NCI-H69 (cell line): ENCODE measurements at regions not wholly inside any gene's neighbourhood (a gene's known extent, or its start where the extent isn't known, plus 50 kb on each side); places are given as distances from the start of the nearest gene placed in this dataset.

ENCODE experiments used
- DNase-seq: peaks from one replicate; lab custom pipeline; 2025; lab: John Stamatoyannopoulos, UW

GRCh38 chr11:43545610-43546009 lies 134.9 kb upstream of the HSD17B12 start:
- no peak for DNase-seq

DNA sequence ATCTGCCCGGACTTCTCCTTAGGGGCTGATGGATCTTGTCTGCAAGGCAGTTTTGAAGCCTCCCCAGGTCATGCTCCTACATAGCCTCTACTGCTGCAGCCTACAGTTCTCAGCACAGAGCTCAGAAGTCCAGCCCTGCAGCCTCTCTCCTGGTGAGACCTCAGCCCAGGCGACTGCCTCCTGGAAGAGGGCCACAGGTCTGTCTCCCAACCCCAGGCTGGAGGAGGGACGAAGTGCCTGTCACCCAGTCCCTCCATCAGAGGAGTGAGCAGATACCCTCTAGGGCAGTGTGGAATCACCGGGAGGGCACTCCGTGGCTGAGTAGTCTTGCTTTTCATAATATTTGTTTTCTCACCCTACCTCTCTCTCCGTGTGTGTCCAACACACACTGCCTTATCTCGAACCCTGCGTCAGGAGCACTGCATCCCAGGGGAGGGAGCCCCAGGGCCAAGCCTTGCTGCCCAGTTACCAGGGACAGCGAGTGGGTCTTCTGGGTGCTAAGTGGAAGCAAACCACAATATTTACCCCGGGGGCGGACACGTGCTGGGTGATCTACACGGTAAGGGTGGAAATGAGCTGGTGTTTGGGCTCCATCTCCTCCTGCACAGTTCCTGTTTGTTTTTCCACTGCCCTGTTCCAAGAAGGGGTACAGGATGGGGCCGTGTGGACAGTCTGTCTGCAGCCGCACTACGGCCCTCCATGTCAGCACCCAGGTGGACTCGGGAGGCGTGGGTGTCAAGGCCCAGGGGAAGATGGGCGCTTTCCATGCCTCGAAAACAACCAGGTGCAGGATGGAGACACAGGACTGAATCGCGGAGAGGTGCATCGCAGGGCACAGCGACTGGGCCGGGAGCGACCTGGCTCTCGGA lies 133.7 kb upstream of the HSD17B12 start:
- DNase-seq, result peak; percentile 23

DNA sequence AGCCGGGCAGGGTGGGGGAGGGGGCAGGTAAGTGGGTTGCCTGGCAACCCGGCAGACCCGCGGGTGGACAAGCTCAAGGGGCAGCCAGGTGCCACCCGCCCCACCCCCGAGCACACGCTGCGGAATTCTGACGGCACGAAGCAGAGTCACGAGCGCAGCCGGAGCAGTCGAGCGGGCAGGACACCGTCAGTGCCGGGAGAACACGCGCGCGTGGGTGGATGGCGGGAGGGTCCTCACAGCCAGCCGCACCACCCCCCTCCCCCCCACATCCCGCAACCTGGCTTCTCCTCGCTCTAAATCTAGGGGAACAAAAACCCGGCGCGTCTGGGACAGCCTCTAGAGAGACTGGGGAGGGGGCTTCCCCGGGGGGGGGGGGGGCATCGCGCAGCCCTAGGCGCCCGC lies 133.1 kb upstream of the HSD17B12 start:
- peak; percentile 40 for DNase-seq

DNA sequence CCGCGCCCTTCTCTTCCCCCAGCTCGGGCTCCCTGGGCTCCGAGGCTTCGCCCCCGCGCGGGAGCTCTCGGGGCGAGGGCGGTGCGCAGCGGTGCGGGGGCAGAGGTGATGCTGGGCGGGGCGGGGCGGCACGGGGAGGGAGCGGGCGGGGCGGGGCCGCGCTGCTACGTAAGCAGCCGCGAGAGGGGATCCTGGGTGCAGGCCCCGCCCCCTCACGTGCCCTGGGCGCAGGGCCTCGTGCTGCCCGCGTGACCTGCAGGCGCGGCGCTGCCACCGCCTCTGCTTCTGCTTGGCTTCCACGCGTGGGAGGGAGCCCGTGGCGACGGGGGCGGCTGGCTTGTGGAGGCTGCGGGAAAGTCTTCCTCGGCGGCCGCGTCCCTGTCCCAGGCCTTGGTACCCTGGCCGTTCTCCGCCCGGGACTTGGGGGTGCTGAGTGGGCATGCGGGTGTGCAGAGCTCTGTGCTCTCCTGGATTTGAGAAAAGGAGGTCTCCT lies 132.6 kb upstream of the HSD17B12 start:
- DNase-seq, result peak; percentile 66

DNA sequence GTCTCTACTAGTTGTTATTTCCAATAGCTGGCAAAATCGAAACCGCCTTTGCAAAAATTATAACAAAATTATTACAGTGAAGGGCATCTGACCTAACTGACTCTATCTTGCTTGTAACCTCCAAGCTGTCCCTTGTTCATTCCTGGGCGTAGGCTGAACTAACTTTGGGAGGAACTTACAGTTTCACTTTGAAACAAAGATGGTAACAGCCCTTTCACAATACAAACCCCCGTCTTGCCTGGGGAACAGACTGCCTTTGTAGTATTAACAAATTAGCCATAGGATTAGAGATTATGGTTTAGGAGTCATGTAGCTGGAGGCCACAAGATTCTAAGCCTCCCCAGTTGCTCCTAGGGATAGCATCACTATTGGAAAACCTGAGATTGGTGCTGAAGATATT lies 131.6 kb upstream of the HSD17B12 start:
- no peak for DNase-seq

DNA sequence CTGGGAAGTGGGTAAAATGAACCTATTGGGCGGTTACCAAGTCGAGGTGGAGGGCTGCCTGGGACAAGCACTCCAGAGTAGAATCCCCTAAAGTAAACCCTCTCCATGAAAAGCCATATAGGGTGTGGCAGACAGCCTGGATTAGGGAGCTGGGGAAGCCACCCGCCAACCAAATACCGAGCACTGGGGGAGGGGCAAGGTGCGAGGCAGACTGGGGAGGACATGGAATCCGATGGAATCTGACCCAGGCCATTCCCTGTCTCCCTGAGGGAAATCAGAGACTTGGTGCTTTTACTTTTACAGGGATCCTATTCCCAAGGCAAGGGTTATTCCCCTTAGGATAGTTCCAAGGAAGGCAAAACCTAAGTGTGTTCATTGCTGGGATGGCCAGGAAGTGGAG lies 130.9 kb upstream of the HSD17B12 start:
- no peak for DNase-seq

- no peak for DNase-seq
Measured at GRCh38 chr11:43550714-43551113, 129.8 kb upstream of the HSD17B12 start.

DNA sequence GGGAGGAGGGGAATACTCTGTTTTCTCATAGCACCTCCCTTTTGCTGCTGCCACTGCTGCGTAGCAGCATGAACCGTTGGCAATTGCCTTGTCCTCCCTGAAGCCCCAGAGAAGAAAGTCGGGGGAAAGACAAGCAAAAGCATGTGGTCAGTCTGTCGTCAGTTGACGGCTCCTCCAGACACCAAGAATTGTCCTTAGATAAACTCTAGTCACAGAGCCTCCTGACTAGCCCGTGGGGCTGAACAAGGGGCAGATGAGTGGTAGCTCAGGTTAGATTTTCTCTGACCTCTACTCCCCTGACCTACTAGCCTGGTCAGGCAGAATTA lies 126.4 kb upstream of the HSD17B12 start:
- no peak for DNase-seq

DNA sequence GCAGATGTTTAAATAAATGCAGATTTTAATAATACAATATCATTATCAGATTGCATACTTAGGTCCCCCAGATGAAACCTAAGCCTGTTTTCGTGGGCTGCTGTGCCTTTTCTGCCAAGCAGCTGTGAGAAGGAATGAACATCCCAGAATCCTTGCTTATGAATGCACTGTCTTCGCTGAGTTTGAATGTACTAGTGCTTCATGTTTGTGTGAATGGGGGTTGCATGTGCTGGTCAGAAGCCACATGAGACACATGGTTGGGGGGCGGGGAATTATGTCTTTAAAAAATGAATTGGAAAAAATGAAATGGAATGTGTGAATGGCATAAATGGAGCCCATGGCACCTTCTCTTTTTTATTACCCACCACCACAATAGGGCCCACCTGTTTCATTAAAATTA lies 125.4 kb upstream of the HSD17B12 start:
- no peak for DNase-seq

- peak; percentile 56 for DNase-seq
Measured at GRCh38 chr11:43555816-43556611, 124.5 kb upstream of the HSD17B12 start.

DNA sequence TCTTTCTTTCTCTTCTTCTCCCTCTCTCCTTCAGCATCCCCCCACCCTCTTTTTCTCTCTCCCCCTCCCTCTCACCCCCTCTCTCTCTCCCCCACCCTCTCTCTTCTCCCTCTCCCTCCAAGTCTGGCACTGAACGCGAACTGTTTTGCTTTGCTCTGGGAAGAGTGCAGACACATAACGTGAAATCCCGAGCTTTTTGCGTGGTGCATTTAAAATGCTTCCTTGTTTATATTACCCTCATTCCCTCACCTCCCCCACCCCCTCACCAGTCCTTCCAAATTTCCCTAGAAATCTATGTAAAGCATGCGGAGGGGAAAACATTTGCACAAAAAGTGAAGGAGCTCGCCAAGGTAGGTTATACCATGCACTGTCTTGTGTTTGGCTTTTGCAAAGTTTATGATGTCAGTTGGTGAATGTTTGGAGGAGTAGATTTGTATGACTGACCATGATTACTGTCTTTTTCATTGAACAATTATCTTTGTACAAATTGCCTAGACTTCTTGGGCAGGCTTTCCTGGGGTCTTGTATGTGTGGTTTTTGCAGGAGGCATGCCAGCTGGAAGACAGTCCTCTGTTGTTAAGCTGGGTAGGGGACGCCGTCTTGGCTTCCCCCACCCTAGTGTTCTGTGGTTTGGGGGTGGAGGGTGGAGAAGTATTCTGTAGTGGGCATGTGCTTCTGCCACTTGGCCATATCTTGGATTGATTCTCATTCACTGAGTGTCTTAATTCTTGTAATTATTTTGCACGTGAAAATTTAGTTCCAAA lies 123.7 kb upstream of the HSD17B12 start:
- DNase-seq, result no peak

DNA sequence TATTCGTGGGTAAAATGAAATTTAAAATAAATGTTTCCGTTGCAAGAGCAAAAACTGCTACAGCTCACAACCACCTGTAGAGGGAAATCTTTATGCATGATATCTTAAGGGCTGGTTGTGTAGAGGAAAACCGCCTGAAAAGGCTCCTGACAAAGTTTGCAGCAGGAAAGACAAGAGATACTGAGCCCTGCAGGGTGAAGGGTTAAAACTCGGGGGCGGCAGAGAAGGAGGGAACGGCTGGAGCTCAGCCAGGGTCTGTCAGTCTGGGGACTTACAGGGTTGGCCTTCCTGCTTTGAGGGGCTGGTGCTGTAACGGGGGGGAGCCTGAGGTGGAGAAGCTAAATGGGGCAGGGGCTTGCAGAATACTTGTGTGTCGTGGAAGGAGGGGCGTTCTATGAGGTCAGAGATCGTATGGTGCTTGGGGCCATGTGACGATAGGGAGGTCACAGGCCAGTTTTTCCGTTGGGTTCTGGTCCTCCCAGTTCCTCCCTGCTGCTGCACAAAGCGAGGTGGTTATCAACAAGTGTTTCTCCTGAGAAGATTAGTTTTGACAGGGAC lies 122.9 kb upstream of the HSD17B12 start:
- no peak for DNase-seq

GRCh38 chr11:43558146-43558545 lies 122.4 kb upstream of the HSD17B12 start:
- DNase-seq, result no peak

- DNase-seq, result no peak
Measured at GRCh38 chr11:43558556-43559127, 121.9 kb upstream of the HSD17B12 start.

GRCh38 chr11:43561832-43562231 lies 118.7 kb upstream of the HSD17B12 start:
- no peak for DNase-seq

DNA sequence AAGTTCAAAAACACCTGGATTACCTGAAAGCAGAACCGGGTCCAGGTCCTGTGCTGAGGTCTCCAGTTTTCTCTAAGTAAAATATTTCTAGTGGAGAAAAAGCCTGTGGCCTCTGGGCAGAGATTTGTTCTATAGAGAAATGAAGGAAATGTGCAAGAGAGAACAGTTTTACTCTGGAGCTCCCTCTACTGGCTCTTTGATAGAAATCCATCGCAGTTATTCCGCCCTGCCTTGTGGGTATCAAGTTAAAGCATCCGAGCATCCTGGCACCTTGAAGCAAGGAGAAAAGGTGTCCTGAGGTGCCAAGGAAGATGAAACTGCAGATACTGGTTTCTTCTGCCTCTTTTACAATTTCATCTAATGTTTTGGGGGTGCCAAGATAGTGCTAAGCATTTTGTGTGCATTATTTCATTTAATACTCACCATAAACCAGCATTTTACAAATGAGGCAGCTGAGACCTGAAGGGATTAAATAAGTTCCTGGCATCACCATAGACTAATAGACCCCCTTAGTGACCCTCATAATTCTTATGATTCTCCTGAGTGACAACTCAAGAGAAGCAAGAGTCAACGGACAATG lies 113.1 kb upstream of the HSD17B12 start:
- peak; percentile 63 for DNase-seq

GRCh38 chr11:43573233-43573632 lies 107.3 kb upstream of the HSD17B12 start:
- peak; percentile 73 for DNase-seq

- DNase-seq, result no peak
Measured at GRCh38 chr11:43573873-43574272, 106.7 kb upstream of the HSD17B12 start.

DNA sequence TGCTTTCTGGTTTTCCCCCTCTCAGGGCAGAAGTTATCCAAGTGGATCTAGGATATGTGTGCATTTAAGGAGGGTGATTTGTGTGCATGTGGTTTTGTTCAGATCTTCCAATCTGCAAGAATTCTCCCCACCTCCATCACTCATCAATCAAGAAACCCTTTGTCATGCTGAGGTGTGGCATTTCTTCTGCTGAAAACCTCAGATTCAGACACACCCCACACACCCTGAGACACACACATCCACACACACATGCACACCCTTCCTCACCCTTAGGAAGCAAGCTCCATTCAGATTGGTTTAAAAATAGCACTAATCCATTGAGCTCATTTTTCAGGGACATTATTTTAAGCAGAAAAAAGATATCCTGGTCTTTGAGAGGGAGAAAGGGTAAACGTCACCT lies 106.1 kb upstream of the HSD17B12 start:
- no peak for DNase-seq

- peak; percentile 77 for DNase-seq
Measured at GRCh38 chr11:43574949-43575912, 105.3 kb upstream of the HSD17B12 start.
